IPS-20b (cell line): ENCODE measurements at regions not wholly inside any gene's neighbourhood (a gene's known extent, or its start where the extent isn't known, plus 50 kb on each side); places are given as distances from the start of the nearest gene placed in this dataset.

Experiments used
- H3K27ac ChIP-seq: one replicate; pipeline ENCODE4 v1.5.1; 2013; ENCODE audit warnings: low read length
- H3K27me3 ChIP-seq: 2 replicates; pipeline ENCODE4 v1.6.1; 2013; ENCODE audit warnings: mild to moderate bottlenecking, low read length, inconsistent platforms; ENCODE audit not compliant: insufficient read depth
- H3K36me3 ChIP-seq: 2 replicates; pipeline ENCODE4 v1.6.1; 2013; ENCODE audit warnings: low read depth, mild to moderate bottlenecking, inconsistent platforms, low read length, moderate library complexity; ENCODE audit not compliant: insufficient read depth
- H3K4me1 ChIP-seq: 2 replicates; pipeline ENCODE4 v1.6.1; 2013; ENCODE audit warnings: mild to moderate bottlenecking, control low read depth, inconsistent platforms, low read length, moderate library complexity; ENCODE audit not compliant: insufficient read depth
- H3K4me3 ChIP-seq: 2 replicates; pipeline ENCODE4 v1.5.1; 2013; ENCODE audit warnings: mild to moderate bottlenecking, low read length, inconsistent platforms
- H3K9ac ChIP-seq: 2 replicates; pipeline ENCODE4 v1.6.1; 2013; ENCODE audit warnings: low read depth, mild to moderate bottlenecking, inconsistent platforms, low read length, moderate library complexity
- H3K9me3 ChIP-seq: 2 replicates; pipeline ENCODE4 v1.6.1; 2013; ENCODE audit warnings: mild to moderate bottlenecking, low read depth, low read length, inconsistent platforms; ENCODE audit not compliant: insufficient read depth

DNA sequence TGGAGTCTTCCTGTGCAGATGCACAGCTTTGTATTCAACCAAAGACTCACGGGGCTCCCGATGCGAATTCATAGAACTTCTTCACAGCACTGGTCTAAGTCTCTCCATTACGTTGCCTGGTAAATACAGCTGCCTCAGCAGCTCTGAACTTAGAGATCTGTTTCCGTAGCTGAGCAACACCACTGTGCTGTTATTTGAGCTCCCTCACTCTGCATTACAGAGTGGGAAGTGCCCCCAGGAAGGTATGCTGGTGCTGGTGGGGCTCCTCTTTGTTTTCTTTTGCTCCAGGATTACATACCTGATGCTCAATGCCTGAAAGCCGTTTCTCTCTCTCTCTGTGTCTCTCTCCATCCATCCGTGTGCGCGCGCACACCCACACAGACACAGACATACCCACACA is 227.5 kb upstream of the RMST start:
- peaks cover 12% of the 10 kb centered on the region; the same call in 1 of the 2 replicates for H3K4me1 ChIP-seq
- peaks cover 6% of the 10 kb centered on the region for H3K9me3 ChIP-seq
- no peaks in the 10 kb centered on the region for H3K36me3 ChIP-seq
- H3K4me3 ChIP-seq = peak overlapping the region; percentile 4; the same call in 1 of the 2 replicates
- H3K27ac ChIP-seq = no peak overlapping the region
- H3K9ac ChIP-seq = no peak overlapping the region
- no peaks in the 10 kb centered on the region for H3K27me3 ChIP-seq

DNA sequence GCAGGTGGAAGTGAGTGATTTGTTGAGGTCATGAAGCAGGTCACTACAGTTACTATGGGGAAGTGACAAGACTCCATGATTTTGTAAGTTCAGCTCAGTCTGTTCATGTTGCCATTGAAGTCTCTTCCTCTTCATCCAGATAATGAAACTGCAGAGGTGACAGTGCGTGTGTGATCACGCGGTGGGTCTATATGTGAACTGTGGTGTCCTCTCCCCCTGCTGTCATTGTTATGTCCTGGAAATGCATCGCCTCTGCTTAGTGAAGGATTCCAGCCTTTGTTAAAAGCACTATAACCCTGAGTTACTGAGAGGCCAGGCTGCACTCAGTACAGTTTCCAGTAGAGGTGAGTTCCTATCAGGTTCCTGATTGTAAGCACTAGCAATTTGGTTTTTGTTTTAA is 216.2 kb upstream of the RMST start:
- H3K27me3 ChIP-seq = no peaks in the 10 kb centered on the region
- no peak overlapping the region for H3K9ac ChIP-seq

DNA sequence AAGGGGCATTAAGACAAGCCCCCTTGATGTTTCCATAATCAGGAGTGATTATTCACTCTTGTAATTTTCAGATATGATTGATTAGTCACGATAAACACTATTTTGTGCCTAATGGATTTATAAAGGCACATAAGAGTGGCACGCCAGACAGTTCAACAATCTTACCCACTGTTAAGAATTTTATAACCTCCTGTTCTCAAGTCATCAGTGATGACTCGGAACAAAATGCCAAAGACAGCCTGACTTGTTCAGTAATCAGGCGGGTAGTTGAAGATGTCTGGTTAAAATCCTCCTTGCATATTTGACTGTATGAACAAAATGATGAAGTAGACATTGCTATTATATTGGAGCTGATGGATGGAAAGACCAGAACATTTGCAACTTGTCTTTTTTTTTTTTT is 212.1 kb upstream of the RMST start:
- no peak overlapping the region for H3K27ac ChIP-seq
- H3K9me3 ChIP-seq = no peaks in the 10 kb centered on the region
- peaks cover 23% of the 10 kb centered on the region; the same call in 1 of the 2 replicates for H3K4me1 ChIP-seq
- H3K9ac ChIP-seq = no peak overlapping the region
- H3K27me3 ChIP-seq = no peaks in the 10 kb centered on the region
- H3K36me3 ChIP-seq = no peaks in the 10 kb centered on the region
- H3K4me3 ChIP-seq = no peak overlapping the region

More for the DNA sequence above, 216.2 kb upstream of the RMST start:
- H3K4me1 ChIP-seq = 0 out of 2 replicates have a peak, but pooled peaks cover 4% of the 10 kb centered on the region
- H3K36me3 ChIP-seq = no peaks in the 10 kb centered on the region
- no peaks in the 10 kb centered on the region for H3K9me3 ChIP-seq
- no peak overlapping the region for H3K27ac ChIP-seq
- H3K4me3 ChIP-seq = no peak overlapping the region

DNA sequence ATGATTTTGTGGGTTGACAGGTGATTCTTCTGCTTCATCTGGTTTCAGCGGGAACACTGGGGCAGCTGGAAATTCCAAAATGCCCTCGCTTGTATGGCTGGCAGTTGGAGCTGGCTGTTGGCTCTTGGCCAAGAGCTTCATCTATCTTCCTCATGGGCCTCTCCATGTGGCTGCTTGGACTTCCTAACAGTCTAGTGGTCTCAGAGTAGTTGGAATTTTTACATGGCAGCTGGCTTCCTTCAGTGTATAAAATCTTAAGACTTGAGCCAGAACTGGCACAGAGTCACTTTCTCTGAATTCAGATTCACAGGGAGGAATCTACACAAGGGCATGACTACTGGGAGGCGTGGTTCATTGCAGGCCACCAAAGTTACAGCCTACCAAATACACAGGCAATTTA is 204.9 kb upstream of the RMST start:
- Histone ChIP-seq H3K36me3 (no peaks in the 10 kb centered on the region), H3K4me1 (peaks cover 20% of the 10 kb centered on the region; the same call in 1 of the 2 replicates), H3K9ac (no peak overlapping the region), H3K4me3 (no peak overlapping the region), H3K27me3 (no peaks in the 10 kb centered on the region), H3K9me3 (no peaks in the 10 kb centered on the region), H3K27ac (no peak overlapping the region)

DNA sequence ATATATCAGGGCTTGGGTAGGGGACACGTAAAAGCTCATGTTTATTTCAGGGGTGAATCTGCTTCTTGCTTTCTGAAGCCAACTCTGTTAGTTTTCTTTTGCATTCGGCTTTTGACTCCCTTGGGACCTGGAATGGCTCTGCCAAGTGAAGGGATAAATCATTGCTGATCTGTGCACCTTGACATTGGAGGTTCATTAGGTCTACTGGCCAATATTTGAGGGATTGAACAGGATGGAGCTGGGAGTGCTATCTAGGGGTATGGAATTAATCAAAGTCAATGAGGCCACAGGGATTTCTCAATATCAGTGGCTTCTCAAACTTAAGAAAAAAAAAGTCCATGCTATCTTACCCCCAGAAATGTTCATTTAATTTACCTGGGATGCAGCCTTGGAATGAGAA is 203.5 kb upstream of the RMST start:
- Histone ChIP-seq H3K27ac (no peak overlapping the region), H3K9me3 (no peaks in the 10 kb centered on the region), H3K36me3 (no peaks in the 10 kb centered on the region), H3K4me1 (peaks cover 12% of the 10 kb centered on the region; the same call in 1 of the 2 replicates), H3K27me3 (no peaks in the 10 kb centered on the region), H3K9ac (no peak overlapping the region), H3K4me3 (no peak overlapping the region)

DNA sequence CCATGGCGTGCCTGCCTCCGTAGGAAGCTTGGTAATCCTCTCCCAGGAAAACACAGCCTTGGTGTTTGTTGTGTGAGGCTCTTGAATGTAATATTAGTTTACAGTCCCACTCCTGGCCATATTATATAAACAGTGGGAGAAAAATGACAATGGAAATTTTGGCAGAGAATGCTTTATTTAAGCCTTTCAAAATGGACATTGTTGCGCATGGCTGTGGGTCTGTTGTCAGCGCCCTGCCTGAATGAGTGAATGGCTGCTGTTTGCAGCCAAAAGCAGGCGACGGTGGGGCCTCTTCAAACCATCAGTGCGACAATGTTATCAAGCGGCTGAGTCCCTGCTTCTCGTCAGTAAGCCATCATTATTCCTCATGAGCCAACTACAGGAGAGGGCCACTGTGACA is 201.8 kb upstream of the RMST start:
- Histone ChIP-seq H3K27ac (no peak overlapping the region), H3K4me1 (peaks cover 1% of the 10 kb centered on the region; the same call in 1 of the 2 replicates), H3K27me3 (no peaks in the 10 kb centered on the region), H3K36me3 (no peaks in the 10 kb centered on the region), H3K9ac (no peak overlapping the region), H3K9me3 (no peaks in the 10 kb centered on the region), H3K4me3 (no peak overlapping the region)

DNA sequence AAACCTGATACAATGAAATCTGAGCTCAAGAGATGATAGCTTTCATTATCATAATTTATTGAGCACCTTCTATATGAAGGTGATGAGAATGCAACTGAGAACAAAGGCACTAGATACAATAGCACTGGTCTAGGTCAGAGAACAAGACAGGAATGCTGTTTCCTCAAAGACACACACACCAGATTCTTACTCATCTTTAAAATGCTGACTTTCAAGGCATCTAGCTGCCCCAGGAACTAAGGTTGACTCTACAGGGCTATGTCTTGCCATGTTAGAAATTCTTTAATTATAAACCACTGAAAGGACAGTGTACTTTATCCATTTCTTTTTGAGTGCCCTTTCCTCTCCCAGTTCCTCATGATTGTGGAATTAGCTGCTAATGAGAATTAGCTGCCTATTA is 195.4 kb upstream of the RMST start:
- H3K4me1 ChIP-seq = peaks cover 7% of the 10 kb centered on the region; the same call in 1 of the 2 replicates
- H3K9me3 ChIP-seq = peaks cover 7% of the 10 kb centered on the region; the same call in 1 of the 2 replicates
- no peak overlapping the region for H3K27ac ChIP-seq
- no peaks in the 10 kb centered on the region for H3K27me3 ChIP-seq
- no peaks in the 10 kb centered on the region for H3K36me3 ChIP-seq
- no peak overlapping the region for H3K4me3 ChIP-seq
- no peak overlapping the region for H3K9ac ChIP-seq

DNA sequence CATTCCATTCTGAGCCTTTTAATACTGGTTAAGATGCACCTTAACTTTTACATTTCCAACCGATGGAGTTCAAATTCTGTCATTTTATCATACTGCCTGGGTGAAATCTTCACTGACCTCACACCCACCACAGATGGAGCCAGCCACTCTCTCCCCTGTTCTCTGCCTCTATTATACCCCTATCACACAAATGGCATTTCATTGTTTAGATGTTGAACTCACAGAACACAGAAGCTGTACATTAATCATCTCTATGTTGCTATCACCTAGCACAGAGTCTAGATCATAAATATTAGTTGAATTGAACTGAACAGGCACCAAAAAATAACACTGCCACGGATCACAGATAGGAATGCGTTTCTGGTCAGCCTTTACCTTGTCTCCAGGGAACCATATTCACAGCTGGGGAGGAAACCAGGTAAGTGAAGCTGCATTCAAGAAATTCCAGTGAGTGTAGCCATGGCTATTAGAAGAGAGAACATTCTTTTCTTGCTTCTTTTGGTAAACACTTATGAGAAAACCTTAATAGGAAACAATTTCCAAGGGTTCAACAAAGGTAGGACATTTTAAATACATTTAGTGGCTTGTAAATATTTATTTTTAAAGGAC is 194.9 kb upstream of the RMST start:
- Histone ChIP-seq H3K9ac (no peak overlapping the region), H3K4me1 (peaks cover 7% of the 10 kb centered on the region; the same call in 1 of the 2 replicates), H3K27me3 (no peaks in the 10 kb centered on the region), H3K4me3 (no peak overlapping the region), H3K36me3 (no peaks in the 10 kb centered on the region), H3K27ac (no peak overlapping the region), H3K9me3 (peaks cover 8% of the 10 kb centered on the region; the same call in 1 of the 2 replicates)

DNA sequence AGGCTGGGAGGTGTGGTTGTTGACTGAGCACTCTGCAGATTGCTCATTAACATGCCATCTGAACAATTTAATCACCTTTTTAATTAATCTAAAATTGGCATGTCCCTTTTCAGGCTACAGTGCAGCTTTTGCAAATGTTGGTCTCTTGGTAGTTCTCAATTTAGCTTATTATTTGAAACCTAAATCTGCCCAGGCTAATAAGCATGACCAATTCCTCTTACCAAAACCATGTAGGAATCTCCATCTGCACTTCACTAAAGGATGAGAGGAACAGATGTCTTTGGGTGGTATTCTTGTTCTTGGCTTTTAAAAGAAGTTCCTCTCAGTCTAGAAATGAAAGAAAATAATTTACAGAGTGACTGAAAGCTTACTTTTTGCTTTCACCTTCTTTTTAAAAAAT is 190.1 kb upstream of the RMST start:
- Histone ChIP-seq H3K27ac (no peak overlapping the region), H3K9me3 (peaks cover 8% of the 10 kb centered on the region; the same call in 1 of the 2 replicates), H3K4me3 (no peak overlapping the region), H3K27me3 (peaks cover 21% of the 10 kb centered on the region; the same call in 1 of the 2 replicates), H3K4me1 (peaks cover 24% of the 10 kb centered on the region), H3K36me3 (no peaks in the 10 kb centered on the region), H3K9ac (no peak overlapping the region)

DNA sequence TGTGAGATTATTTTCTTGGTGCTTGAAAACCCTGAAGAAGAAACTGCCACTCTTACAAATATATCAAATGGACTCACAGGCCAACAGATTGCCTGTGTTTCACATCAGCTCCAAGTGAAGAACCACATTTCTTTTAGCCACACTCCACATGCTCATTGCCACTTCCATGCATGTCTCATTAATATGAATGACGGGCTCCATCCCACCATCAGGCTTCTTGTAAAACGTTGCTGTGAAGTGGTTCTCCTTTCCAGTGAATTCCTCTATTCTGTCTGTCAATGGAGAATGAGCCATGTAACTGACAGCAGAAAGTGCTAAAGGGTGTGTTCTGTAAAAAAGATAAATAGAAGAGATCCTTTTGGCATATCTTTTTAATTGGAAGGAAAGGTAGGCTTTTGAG is 188.2 kb upstream of the RMST start:
- Histone ChIP-seq H3K9ac (no peak overlapping the region), H3K4me1 (peaks cover 19% of the 10 kb centered on the region), H3K27ac (no peak overlapping the region), H3K9me3 (peaks cover 8% of the 10 kb centered on the region; the same call in 1 of the 2 replicates), H3K4me3 (no peak overlapping the region), H3K36me3 (no peaks in the 10 kb centered on the region), H3K27me3 (peaks cover 21% of the 10 kb centered on the region; the same call in 1 of the 2 replicates)

DNA sequence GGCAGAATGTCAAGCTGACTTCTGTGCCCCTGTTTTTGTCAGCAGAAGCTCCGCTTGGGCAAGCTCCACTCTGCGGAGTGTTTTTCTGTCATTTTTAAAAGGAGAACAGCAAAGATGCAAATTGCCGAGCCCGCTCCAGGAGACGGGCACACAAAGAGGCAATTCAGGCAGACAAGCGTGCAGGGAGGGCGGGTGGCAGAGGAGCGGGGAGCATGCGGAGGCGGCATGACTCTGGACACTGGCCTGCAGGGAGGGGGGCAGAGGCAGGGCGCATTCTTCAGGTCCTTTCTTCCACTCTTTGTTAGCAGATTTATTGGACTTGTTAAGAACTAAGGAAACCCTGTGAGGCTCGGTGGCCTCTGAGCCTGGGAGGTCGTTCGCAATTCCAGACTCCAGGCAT is 187.3 kb upstream of the RMST start:
- H3K27ac ChIP-seq = no peak overlapping the region
- H3K27me3 ChIP-seq = peaks cover 21% of the 10 kb centered on the region; the same call in 1 of the 2 replicates
- H3K9me3 ChIP-seq = peaks cover 8% of the 10 kb centered on the region; the same call in 1 of the 2 replicates
- H3K36me3 ChIP-seq = no peaks in the 10 kb centered on the region
- peak overlapping the region; percentile 46; the same call in 1 of the 2 replicates for H3K4me3 ChIP-seq
- H3K9ac ChIP-seq = peak overlapping the region; percentile 47; the same call in 1 of the 2 replicates
- peaks cover 19% of the 10 kb centered on the region for H3K4me1 ChIP-seq
